Stimulated activated CD4-positive, alpha-beta T cell treated with anti-CD3 and anti-CD28 coated beads, Interleukin-1b, Interleukin-23, amount 100 ng/mL, for 24 hours (primary cell): ENCODE measurements at regions not wholly inside any gene's neighbourhood (a gene's known extent, or its start where the extent isn't known, plus 50 kb on each side); places are given as distances from the start of the nearest gene placed in this dataset.
"Not testable (repeated sequence)": the region's sequence is repeated elsewhere in the genome, so short reads cannot be mapped to it uniquely, and the experiment has no call there.

Source experiments
- DNase-seq, 4 experiments: peaks; one replicate each; pipeline ENCODE4 v3.0.0-alpha.2; 2020; ENCODE audit warnings: low read depth in 4 of 4, low spot score in 1 of 4

DNA sequence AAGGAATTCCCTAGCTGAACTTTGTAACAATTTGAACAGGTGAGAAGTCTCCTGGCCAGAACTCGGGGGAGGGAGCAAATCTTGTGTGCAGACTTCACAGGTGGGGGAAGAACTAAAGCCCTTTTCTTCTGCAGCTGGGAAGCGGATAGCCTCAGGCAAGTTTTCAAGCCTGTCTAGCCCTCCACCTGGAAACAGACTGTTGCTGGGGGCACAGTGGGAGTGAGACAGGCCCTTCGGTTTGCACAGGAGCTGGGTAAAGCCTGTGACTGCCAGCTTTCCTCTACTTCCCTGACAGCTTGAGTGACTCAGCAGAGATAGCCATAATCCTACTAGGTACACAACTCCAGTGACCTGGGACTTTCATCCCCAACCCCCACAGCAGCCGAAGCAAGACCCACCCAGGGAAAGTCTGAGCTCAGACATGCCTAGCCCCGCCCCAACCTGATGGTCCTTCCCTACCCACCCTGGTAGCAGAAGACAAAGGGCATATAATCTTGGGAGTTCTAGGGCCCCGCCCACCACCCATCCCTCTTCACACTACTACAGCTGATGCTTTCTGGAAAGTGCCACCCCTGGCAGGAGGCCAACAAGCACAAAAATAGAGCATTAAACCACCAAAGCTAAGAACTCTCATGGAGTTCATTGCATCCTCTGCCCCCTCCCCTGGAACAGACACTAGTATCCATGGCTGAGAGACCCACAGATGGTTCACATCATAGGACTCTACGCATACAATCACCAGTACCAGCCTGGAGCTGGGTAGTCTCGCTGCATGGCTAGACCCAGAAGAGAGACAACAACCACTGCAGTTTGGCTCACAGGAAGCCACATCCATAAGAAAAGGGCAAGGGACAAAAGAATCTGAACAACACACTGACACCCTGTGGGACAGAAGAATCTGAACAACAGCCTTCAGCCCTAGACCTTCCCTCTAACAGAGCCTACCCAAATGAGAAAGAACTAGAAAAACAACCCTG lies 479.0 kb downstream of the RAP2B start:
- no peak for DNase-seq

DNA sequence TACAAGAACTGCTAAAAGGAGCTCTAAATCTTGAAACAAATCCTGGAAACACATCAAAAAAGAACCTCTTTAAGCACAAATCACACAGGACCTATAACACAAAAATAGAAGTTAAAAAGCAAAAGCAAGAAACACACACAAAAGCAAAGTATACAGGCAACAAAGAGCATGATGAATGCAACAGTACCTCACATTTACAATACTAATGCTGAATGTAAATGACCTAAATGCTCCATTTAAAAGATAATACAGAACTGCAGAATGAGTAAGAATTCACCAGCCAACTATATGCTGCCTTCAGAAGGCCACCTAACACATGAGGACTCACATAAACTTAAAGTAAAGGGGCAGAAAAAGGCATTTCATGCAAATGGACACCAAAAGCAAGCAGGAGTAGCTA lies 478.6 kb upstream of the ARHGEF26 start:
- not testable (repeated sequence) for DNase-seq

DNA sequence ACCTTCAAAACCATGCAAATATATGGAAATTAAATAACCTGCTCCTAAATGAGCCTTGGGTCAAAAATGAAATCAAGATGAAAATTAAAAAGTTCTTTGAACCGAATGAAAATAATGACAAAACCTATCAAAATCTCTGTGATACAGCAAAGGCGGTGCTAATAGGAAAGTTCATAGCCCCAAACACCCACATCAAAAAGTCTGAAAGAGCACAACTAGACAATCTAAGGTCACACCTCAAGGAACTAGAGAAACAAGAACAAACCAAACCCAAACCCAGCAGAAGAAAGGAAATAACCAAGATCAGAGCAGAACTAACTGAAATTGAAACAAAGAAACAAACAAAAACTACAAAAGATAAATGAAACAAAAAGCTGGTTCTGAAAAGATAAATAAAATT lies 477.7 kb upstream of the ARHGEF26 start:
- not testable (repeated sequence) for DNase-seq

DNA sequence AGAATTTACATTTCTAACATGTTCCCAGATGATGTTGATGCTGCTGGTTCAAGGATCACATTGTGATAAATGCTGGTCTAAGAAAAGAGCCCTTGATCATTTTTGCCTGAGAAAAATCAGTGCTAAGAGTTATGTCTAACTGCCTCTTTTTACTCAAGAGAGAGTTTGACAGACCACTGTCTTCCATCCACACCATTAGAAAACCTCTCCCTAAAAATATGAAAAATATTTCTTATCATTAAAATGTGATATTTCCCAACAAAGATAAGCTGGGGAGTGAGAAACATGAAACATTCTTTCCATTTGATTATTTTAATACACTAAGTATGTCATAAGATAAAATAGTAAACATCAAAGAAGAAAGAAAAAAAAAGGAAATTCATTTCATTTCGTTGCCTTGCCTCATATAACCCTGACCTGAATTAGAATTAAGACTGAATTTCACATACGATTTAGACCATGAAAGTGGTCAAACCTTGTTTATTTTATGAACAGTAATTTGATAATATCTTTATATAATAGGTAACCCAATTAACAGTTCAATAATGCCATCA lies 471.8 kb upstream of the ARHGEF26 start:
- no peak for DNase-seq

DNA sequence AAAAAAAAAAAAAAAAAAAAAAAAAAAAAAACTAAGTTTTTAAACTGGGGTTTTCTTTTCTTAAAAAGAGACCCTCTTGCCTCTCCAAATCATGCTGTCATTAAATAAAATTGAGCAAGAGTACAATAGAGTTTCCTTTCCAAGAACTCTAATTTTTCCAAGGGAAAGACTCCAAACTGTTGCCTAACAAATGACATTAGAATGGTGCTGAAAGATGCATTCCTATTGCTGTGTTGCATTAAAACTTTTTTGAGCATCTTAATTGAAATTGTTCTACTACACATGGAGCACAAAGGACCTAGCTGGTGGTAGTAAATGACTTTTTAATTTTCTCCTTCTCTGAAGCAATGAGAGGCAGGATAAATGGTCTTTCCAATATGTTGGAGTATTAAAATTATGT lies 469.1 kb upstream of the ARHGEF26 start:
- no peak for DNase-seq

DNA sequence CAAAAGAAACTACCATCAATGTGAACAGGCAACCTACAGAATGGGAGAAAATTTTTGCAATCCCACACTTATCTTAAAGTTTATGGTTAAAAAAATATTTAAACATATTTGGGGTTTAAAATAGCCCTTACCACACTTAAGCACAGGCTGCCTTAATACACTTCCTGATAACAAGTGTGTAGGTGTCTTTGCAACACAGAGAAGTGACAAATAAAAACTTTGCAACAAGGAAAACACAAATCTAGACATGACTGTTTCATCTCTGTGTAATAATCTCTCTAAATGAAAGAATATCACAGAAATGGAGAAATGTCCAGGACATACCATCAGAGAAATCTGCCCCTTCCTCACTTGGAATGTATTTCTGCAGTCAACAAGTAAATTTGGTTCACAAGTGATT lies 464.1 kb upstream of the ARHGEF26 start:
- DNase-seq, result no peak

DNA sequence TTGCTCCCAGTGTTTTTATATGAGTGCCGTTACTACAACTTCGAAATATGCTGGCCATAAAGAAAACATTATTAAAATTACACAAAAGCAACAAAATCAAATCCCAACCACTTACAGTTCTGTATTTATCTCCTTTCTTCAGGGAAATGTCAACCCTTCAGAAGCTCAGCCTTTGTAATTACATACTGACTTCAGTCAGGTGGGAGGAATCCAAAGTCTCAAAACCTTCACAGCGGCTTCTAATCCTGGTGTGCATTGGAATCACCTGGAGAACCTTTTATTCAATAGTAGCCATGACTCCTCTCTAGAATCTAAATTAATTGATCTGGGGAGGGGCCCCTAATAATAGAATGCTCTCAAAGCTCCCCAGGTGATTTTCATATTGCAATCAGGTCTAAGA lies 463.7 kb upstream of the ARHGEF26 start:
- DNase-seq, result no peak

DNA sequence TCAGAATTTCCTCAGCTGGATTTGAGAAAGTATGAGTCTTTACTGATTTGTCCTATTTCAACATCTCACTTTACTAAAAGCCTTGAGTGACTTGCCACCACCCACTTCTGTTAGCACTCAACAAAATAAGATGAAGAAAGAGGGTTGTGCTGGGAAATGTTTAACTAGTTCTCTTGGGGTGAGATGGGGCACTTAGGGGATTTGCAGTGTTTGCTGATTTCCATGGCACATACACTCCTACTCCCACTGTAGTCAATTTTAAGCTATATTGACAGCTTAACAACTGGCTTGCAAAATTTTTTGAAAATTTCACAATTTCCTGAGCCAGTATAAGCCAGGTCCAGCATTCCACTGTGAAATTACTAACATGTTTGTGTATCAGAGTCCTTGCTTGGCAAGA lies 463.1 kb upstream of the ARHGEF26 start:
- no peak for DNase-seq

DNA sequence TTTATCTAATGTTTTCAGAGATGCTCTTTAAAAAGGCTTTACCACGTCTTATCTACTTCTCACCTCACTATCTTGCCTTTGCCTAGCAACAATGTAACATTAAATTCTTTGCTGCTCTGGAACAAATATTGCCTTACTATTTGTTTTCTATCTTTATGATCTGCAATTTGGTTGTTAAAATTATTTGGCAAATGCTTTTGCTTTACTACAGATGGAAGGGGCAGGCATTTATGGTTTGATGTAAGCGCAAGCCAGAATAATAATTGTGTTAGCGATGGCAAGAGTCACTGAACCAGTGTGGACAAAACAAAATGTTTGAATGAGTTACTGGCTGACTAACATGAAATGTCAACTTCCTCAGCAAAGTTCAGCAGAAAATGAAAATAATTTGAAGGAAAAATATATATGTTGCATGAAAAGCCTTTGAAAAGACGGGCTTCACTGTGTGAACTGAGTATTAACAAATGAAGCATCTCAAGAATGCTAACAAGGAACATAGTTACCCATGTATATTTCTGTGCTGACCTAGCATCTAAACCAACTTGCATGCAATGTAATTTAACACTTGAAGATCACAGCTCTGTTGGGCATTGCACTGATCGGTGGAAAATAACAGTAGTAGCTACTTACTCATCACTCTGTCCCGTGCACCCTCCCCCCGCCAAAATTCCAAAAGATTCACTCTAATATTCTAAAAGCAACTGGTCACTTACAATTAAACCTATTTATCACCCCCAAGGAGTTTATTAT lies 454.0 kb upstream of the ARHGEF26 start:
- no peak for DNase-seq

DNA sequence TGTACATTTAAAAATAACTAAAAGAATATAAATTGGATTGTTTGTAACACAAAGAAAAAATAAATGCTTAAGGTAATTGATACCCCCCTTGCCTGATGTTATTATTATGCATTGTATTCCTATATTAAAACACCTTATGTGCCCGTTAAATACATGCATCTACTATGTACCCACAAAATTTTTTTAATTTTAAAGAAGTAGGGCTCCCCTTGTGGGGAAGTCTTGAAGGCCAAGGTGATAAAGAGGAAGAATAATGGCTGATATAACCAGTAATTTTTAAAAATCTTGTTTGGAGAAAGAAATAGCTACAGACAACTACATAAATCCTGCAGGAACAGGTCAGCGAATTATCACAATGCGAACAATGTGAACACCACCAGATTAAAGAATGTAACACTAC lies 451.7 kb upstream of the ARHGEF26 start:
- no peak for DNase-seq

DNA sequence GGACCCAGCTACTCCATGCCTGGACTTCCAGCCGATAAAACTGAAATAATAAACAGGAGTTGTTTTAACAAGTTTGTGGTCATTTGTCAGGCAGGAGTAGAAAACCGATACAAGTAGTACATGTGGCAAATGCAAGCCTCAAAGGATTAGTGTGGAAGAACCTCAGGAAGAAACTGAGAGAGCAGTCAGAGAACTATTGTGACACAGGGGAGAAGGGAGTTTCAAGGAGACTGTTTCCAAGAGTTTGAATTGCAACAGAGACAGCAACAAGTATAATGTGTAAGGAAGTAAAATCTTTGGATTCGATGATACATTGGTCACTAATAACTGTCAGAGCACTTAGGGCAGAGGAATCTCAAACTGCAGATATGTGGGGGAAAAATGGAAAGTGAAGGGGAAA lies 450.6 kb upstream of the ARHGEF26 start:
- no peak for DNase-seq

DNA sequence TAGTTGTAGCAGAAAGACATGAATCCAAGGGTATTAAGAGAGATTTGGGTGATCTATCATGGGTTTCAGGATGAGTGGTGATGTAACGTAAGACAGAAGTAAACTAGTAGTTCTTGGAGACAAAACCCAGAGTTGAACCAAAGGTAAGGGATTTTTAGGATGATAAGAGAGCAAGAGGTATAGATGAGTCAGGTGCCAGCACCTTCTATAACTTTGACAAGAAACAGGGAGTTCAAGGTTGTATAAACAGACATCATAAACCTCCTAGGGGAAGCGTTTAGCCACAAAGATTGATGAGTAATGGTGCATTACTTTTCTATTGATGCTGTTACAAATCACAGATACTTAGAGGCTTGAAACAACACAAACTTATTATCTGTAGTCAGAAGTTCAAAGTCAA lies 447.3 kb upstream of the ARHGEF26 start:
- DNase-seq, result no peak

DNA sequence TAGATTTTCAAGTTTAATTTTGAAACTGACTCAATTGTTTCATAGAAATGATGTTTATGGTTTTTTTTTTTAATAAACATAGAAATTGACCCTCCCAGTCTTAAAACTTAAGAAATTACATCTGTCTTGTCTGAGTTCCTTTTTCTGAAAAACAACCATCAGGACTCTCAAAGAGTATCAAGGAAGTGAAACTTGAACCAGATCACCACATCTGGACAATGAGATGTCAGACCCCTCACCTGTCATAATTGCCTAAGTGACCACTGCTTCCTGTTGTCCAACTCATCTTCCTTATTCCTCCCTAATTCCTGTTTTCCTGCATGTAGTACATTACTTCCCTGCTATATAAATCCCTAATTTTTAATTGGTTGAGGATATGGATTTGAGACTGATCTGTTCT lies 441.5 kb upstream of the ARHGEF26 start:
- no peak for DNase-seq

DNA sequence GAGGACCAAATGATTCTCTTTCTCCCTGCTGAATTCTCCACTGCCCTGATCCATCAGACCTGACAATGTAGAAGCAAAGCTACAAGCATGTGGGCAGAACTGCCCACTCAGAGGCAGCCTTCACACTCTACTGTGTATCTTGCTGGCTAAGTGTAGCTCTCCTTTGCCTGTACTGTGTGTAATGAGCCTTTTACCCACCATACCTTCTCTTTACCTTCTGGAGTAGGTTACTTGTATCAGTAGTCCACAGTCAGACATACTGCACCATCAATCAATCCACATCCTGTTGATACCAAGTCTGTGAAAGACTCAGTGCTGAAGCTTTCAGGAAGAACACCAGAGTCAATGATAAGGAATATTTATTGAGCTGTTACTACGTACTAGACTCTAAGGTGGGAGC lies 440.7 kb upstream of the ARHGEF26 start:
- no peak for DNase-seq

DNA sequence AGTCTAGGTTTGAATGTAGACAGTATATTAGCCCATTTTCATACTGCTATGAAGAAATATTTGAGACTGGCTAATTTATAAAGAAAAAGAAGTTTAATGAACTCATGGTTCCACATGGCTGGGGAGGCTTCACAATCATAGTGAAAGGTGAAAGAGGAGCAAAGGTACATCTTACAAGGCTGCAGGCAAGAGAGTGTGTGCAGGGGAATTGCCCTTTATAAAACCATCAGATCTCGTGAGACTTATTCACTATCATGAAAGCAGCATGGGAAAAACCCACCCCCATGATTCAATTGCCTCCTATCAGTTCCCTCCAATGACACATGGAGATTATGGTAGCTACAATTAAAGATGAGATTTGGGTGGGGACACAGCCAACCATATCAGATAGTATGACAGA lies 440.1 kb upstream of the ARHGEF26 start:
- no peak for DNase-seq

DNA sequence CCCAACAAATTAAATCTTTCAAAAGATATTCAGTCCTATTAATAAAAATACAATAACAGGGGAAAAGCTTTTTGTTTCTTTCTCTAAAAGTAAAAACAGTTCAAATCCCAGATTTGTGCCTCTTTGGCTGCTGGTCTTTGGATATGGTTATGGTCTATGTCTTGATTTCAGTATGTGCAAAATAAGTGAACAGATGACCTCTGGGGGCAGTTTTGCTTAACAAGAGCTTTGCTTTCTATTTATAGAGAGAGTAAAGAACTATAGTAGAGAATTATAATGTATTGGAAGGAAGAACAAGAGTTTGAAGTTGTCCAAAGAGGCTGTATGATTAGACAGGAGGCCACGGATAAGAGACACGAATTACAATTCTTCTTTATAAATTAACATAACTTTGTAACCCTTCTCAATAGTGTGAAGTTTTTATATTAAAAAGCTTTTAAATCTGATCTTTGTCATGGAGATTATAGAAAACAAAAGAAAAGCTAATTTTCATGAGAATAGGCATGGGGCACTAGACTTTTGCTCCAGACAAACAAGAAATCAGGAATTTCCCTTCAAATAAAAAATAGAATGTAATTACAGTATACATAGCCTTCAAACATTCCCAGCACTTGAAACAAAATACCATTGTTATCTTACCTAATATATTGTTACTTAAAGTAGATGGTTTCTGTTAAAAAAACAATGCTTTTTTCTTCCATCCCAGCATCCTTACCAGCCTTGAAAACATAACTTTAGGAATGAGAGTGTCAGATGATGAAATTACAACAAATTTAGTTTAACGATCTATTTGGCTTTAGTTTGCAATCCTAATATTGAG lies 432.7 kb upstream of the ARHGEF26 start:
- no peak for DNase-seq

DNA sequence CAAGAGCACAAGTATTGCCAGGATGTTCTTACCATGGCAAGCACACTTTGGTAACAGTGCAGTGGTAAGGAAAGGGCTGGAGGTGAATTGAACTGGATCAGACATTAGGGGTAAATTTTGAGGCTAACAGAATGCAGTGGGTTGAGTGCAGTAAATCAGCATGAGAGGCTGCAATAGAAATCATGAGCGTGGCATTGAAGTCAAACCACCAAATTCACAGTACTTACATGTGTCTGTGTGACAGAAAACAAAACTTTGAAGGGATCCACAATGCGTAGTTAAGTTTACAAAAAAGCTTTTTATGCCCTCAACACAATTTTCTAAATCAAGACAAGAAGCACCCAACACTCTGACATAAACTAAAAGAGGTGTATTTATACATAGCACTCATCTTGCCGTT lies 428.0 kb upstream of the ARHGEF26 start:
- no peak for DNase-seq

DNA sequence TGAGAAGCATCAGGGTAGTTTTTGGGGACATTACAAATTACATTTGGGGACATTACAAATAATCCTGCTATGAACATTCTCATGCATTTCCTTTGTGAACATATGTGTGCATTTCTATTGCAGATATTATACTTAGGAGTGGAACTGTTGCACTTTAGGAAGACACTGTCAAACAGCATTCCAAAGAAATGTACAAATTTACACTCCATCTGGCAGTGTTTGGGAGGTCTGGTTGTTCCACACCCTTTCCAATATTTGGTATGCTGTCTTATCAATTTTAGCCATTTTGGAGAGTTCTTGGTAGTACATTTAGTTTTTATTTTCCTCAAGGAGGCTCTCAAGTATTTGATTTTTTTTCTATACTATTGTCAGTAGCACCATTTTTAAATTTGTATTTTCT lies 419.1 kb upstream of the ARHGEF26 start:
- DNase-seq, result no peak

DNA sequence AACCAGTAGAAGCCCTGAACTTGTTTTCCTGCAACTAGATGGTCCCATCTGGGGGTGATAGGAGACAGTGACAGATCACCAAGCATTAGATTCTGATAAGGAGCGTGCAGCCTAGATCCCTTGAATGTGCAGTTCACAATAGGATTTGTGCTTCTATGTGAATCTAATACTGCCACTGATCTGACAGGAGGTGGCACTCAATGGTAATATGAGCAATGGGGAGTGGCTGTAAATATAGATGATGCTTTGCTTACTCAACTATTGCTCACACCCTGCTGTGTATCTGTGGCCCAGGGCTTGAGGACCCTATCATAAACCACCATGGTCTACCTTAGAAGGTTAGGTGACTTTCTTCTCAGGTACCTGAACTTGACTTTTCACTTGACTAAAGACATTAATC lies 417.1 kb upstream of the ARHGEF26 start:
- DNase-seq, result no peak

DNA sequence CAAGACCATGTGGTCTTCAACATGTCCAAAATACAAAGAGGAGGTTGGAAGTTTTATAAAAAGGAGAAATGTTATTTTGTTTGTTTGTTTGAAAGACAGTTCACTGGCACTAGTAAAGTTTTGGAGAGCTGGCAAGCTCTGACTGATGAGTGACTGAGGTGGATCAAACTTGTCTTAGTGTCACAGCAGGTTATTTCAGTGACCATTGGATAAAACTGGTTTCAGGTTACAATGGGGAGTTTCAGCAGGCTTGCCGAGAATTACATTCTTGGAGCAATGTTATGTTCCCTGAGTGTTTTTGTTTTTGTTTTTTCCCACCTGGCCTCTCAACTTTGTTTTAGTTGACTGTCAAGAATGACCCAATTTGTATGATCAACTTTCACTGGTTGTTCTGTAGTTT lies 414.5 kb upstream of the ARHGEF26 start:
- no peak for DNase-seq

DNA sequence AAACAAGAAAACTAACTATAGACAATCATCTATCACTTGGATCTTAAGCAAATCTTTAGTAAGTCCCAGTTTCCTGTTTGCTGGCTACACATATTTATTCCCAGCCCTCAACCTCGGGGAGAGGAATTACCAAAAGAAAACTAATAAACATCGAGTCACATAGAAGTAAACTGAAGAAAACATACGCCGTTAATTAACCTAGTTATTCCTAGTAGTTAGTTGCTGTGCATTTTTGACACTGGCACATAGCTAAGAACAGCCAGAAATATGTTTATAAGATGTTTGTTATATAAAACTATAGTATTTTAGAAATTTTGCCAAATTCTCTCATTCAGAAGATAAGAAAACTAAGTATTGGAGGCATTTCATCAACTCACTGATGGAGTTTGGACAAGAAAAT lies 407.2 kb upstream of the ARHGEF26 start:
- DNase-seq, result no peak
